Prostate gland (tissue), 2 donors: ENCODE measurements at regions not wholly inside any gene's neighbourhood (a gene's known extent, or its start where the extent isn't known, plus 50 kb on each side); places are given as distances from the start of the nearest gene placed in this dataset.

Experiments used
- DNase-seq: peaks from one replicate; pipeline ENCODE4 v3.0.0-alpha.2; 2019; ENCODE audit warnings: low spot score
- H3K27ac ChIP-seq, 2 donors: fragments of 200-600 bp; sonication (generic); 2 replicates each; pipeline ENCODE4 v1.5.1; 2017 to 2019
- H3K27me3 ChIP-seq: fragments of 200-600 bp; sonication (generic); replicated peaks from 2 replicates; pipeline ENCODE4 v1.5.1; 2019; ENCODE audit not compliant: insufficient read depth
- H3K36me3 ChIP-seq, 2 donors: fragments of 200-600 bp; sonication (generic); 1 replicate in 1 of 2; 2 replicates in 1 of 2; pipeline versions ENCODE4 v1.5.1 to v1.8.1; 2017 to 2019
- H3K4me1 ChIP-seq: fragments of 200-600 bp; sonication (generic); replicated peaks from 2 replicates; pipeline ENCODE4 v1.5.1; 2019
- H3K4me3 ChIP-seq, 2 donors: fragments of 200-600 bp; sonication (generic); 2 replicates each; pipeline ENCODE4 v1.5.1; 2017 to 2019
- H3K9me3 ChIP-seq: fragments of 200-600 bp; sonication (generic); 2 replicates; pipeline ENCODE4 v1.5.1; 2017
- CTCF ChIP-seq, 4 experiments: fragments of 200-600 bp in 2 of 4; fragments of 450-650 bp in 2 of 4; sonication (generic) in 2 of 4; IDR thresholded peaks; 1 replicate in 3 of 4; 2 replicates in 1 of 4; pipeline ENCODE4 v1.5.1; 2016 to 2019; ENCODE audit warnings: antibody characterized with exemption in 4 of 4, mild to moderate bottlenecking in 2 of 4, moderate library complexity in 2 of 4
- POLR2A ChIP-seq: fragments of 450-650 bp; IDR thresholded peaks from one replicate; pipeline ENCODE4 v1.6.1; 2016; ENCODE audit warnings: antibody characterized with exemption, mild to moderate bottlenecking
- POLR2AphosphoS5 ChIP-seq: sonication (generic); formaldehyde crosslinking; IDR thresholded peaks from one replicate; pipeline ENCODE4 v1.6.1; 2017; ENCODE audit warnings: antibody characterized with exemption
- WGBS: methylation state at CpG from one replicate; pipeline ENCODE4 v1.1.5; 2018; 5-methylcytosine and 5-hydroxymethylcytosine counted together
- intact Hi-C: fragments of 100-400 bp; cut with DNase I; formaldehyde crosslinking; loops from one replicate; pipeline ENCODE4 v1.14.2; 2022

GRCh38 chr17:65430209-65430833, 131.1 kb downstream of the AXIN2 start:
- H3K36me3 ChIP-seq, result no peaks in the 10 kb centered on the region
- H3K4me1 ChIP-seq, result no peaks in the 10 kb centered on the region
- no peak overlapping the region for H3K27ac ChIP-seq
- H3K4me3 ChIP-seq, result no peak overlapping the region
- intact Hi-C loops, result no loop called here
- WGBS, result 53% methylated on average over 9 of the region's 9 CpGs
- H3K9me3 ChIP-seq, result no peaks in the 10 kb centered on the region
- no peak for TF ChIP-seq CTCF (IDR thresholded peaks at IDR 0.05)
- no peak for TF ChIP-seq POLR2A
- TF ChIP-seq POLR2AphosphoS5, result no peak
- no peak for DNase-seq
- no peaks in the 10 kb centered on the region for H3K27me3 ChIP-seq

GRCh38 chr17:65423346-65424140, 137.9 kb downstream of the AXIN2 start:
- Histone ChIP-seq H3K9me3 (no peaks in the 10 kb centered on the region), H3K36me3 (no peaks in the 10 kb centered on the region), H3K27ac (no peak overlapping the region), H3K27me3 (no peaks in the 10 kb centered on the region), H3K4me3 (no peak overlapping the region), H3K4me1 (no peaks in the 10 kb centered on the region)
- intact Hi-C loops, result no loop called here
- no peak for DNase-seq
- 57% methylated on average over 9 of the region's 9 CpGs for WGBS
- no peak for TF ChIP-seq POLR2AphosphoS5
- TF ChIP-seq POLR2A, result no peak
- TF ChIP-seq CTCF (IDR thresholded peaks at IDR 0.05), result no peak

- no peak overlapping the region for H3K4me3 ChIP-seq
- no peaks in the 10 kb centered on the region for H3K4me1 ChIP-seq
- no peaks in the 10 kb centered on the region for H3K27me3 ChIP-seq
- intact Hi-C loops, result no loop called here
- 49% methylated on average over 3 of the region's 3 CpGs for WGBS
- H3K36me3 ChIP-seq, result no peaks in the 10 kb centered on the region
- no peak overlapping the region for H3K27ac ChIP-seq
- H3K9me3 ChIP-seq, result no peaks in the 10 kb centered on the region
- TF ChIP-seq POLR2AphosphoS5 (no peak), CTCF (IDR thresholded peaks at IDR 0.05) (no peak), POLR2A (no peak)
- DNase-seq, result no peak
These were observed 142.8 kb downstream of the AXIN2 start for GRCh38 chr17:65418622-65419021.

GRCh38 chr17:65417406-65418221, 143.8 kb downstream of the AXIN2 start:
- TF ChIP-seq POLR2AphosphoS5, result no peak
- no peak for TF ChIP-seq POLR2A
- TF ChIP-seq CTCF (IDR thresholded peaks at IDR 0.05), result no peak
- no peak overlapping the region for H3K27ac ChIP-seq
- 87% methylated on average over 7 of the region's 7 CpGs for WGBS
- intact Hi-C loops, result no loop called here
- no peaks in the 10 kb centered on the region for H3K36me3 ChIP-seq
- H3K4me1 ChIP-seq, result no peaks in the 10 kb centered on the region
- DNase-seq, result no peak
- H3K4me3 ChIP-seq, result no peak overlapping the region
- no peaks in the 10 kb centered on the region for H3K27me3 ChIP-seq
- no peaks in the 10 kb centered on the region for H3K9me3 ChIP-seq
